ENCODE measurements at regions not wholly inside any gene's neighbourhood (a gene's known extent, or its start where the extent isn't known, plus 50 kb on each side); places are given as distances from the start of the nearest gene placed in this dataset.

- intact Hi-C loops (cut with DNase I) = no loop called here
- DNase-seq = peak in 3 of 10 donors; percentile 50 to 75 (median 57)
Measured at GRCh38 chr22:49616356-49617231, 211.1 kb downstream of the BRD1 start.

- DNase-seq = peak in 4 of 10 donors; percentile 27 to 85 (median 75)
Measured at GRCh38 chr22:49614966-49615965, 212.4 kb downstream of the BRD1 start.

GRCh38 chr22:49613511-49614270, 214.0 kb downstream of the BRD1 start:
- DNase-seq = peak in 2 of 10 donors; percentile 39 to 48
- intact Hi-C loops (cut with DNase I) = no loop called here

More at GRCh38 chr22:49614966-49615965, 212.4 kb downstream of the BRD1 start:
- intact Hi-C loops (cut with DNase I) = no loop called here

GRCh38 chr22:49613108-49613507, 214.6 kb downstream of the BRD1 start:
- intact Hi-C loops (cut with DNase I) = no loop called here
- DNase-seq = peak in 3 of 10 donors; percentile 27 to 67 (median 41)

- intact Hi-C loops (cut with DNase I) = no loop called here
- DNase-seq = peak in 3 of 10 donors; percentile 52 to 55 (median 55)
Measured at GRCh38 chr22:49609207-49609876, 218.3 kb downstream of the BRD1 start.

GRCh38 chr22:49608660-49609059, 219.0 kb downstream of the BRD1 start:
- intact Hi-C loops (cut with DNase I) = no loop called here
- DNase-seq = peak in 2 of 10 donors; percentile 66 to 71

- DNase-seq = peak in 3 of 10 donors; percentile 33 to 76 (median 55)
- intact Hi-C loops (cut with DNase I) = no loop called here
Measured at GRCh38 chr22:49608228-49608627, 219.4 kb downstream of the BRD1 start.

- intact Hi-C loops (cut with DNase I) = no loop called here
- DNase-seq = peak in 2 of 10 donors; percentile 35 to 47
Measured at GRCh38 chr22:49607821-49608220, 219.9 kb downstream of the BRD1 start.

GRCh38 chr22:49606562-49607290, 220.9 kb downstream of the BRD1 start:
- DNase-seq = peak in 3 of 10 donors; percentile 36 to 55 (median 41)
- intact Hi-C loops (cut with DNase I) = no loop called here

GRCh38 chr22:49604732-49605302, 222.9 kb downstream of the BRD1 start:
- intact Hi-C loops (cut with DNase I) = no loop called here

GRCh38 chr22:49603016-49603415, 224.7 kb downstream of the BRD1 start:
- DNase-seq = peak in 1 of 10 donors; percentile 58
- intact Hi-C loops (cut with DNase I) = no loop called here

More at GRCh38 chr22:49604732-49605302, 222.9 kb downstream of the BRD1 start:
- DNase-seq = no peak

GRCh38 chr22:49602481-49602880, 225.2 kb downstream of the BRD1 start:
- intact Hi-C loops (cut with DNase I) = no loop called here
- peak in 2 of 10 donors; percentile 39 to 63 for DNase-seq

GRCh38 chr22:49601614-49602321, 225.9 kb downstream of the BRD1 start:
- peak in 2 of 10 donors; percentile 31 to 80 for DNase-seq
- intact Hi-C loops (cut with DNase I) = no loop called here

- DNase-seq = peak in 2 of 10 donors; percentile 49 to 66
- intact Hi-C loops (cut with DNase I) = no loop called here
Measured at GRCh38 chr22:49600891-49601431, 226.7 kb downstream of the BRD1 start.

- intact Hi-C loops (cut with DNase I) = no loop called here
- DNase-seq = peak in 2 of 10 donors; percentile 52 to 70
Measured at GRCh38 chr22:49600468-49600867, 227.2 kb downstream of the BRD1 start.

GRCh38 chr22:49599691-49600455, 227.8 kb downstream of the BRD1 start:
- DNase-seq = peak in 2 of 10 donors; percentile 62 to 68

GRCh38 chr22:49599039-49599438, 228.6 kb downstream of the BRD1 start:
- DNase-seq = peak in 1 of 10 donors; percentile 72
- intact Hi-C loops (cut with DNase I) = no loop called here

More at GRCh38 chr22:49599691-49600455, 227.8 kb downstream of the BRD1 start:
- intact Hi-C loops (cut with DNase I) = no loop called here

Measured in posterior cingulate gyrus (tissue), 11 donors.